Neural progenitor cell (in vitro differentiated cells): ENCODE measurements at regions not wholly inside any gene's neighbourhood (a gene's known extent, or its start where the extent isn't known, plus 50 kb on each side); places are given as distances from the start of the nearest gene placed in this dataset.

Experiments used
- DNase-seq: peaks from one replicate; pipeline ENCODE4 v3.0.0-alpha.2; 2016; ENCODE audit warnings: low spot score
- H2AFZ ChIP-seq: fragments of 200-600 bp; sonication (generic); replicated peaks from 2 replicates; pipeline ENCODE4 v1.6.1; 2016; ENCODE audit warnings: antibody characterized with exemption
- H3F3A ChIP-seq: fragments of 200-600 bp; sonication (generic); 2 replicates; pipeline ENCODE4 v1.6.1; 2016; ENCODE audit warnings: antibody characterized with exemption, low read depth
- H3K27ac ChIP-seq: fragments of 200-600 bp; sonication (generic); 2 replicates; pipeline ENCODE4 v1.5.1; 2016; ENCODE audit warnings: mild to moderate bottlenecking
- H3K27me3 ChIP-seq: fragments of 200-600 bp; sonication (generic); 2 replicates; pipeline ENCODE4 v1.6.1; 2016; ENCODE audit warnings: mild to moderate bottlenecking, moderate library complexity
- H3K36me3 ChIP-seq: fragments of 200-600 bp; sonication (generic); 2 replicates; pipeline ENCODE4 v1.5.1; 2016
- H3K4me1 ChIP-seq: fragments of 200-600 bp; sonication (generic); 2 replicates; pipeline ENCODE4 v1.6.1; 2016; ENCODE audit warnings: mixed run types
- H3K4me2 ChIP-seq: fragments of 200-600 bp; sonication (generic); 2 replicates; pipeline ENCODE4 v1.6.1; 2016
- H3K4me3 ChIP-seq: fragments of 200-600 bp; sonication (generic); 2 replicates; pipeline ENCODE4 v1.5.1; 2016
- H3K79me2 ChIP-seq: fragments of 200-600 bp; sonication (generic); 2 replicates; pipeline ENCODE4 v1.6.1; 2016; ENCODE audit warnings: low read depth
- H3K9ac ChIP-seq: fragments of 200-600 bp; sonication (generic); 2 replicates; pipeline ENCODE4 v1.6.1; 2016
- H3K9me3 ChIP-seq: fragments of 200-600 bp; sonication (generic); 2 replicates; pipeline ENCODE4 v1.5.1; 2016; ENCODE audit warnings: low read depth
- H4K20me1 ChIP-seq: fragments of 200-600 bp; sonication (generic); 2 replicates; pipeline ENCODE4 v1.6.1; 2016; ENCODE audit warnings: low read depth
- H3K27ac Mint-ChIP-seq: 3 replicates; pipeline ENCODE4 v1.8.0; 2021; ENCODE audit warnings: mixed read lengths
- H3K27me3 Mint-ChIP-seq: 2 replicates; pipeline ENCODE4 v1.8.0; 2022; ENCODE audit warnings: low read depth, mild to moderate bottlenecking, inconsistent platforms, moderate library complexity, mixed read lengths; ENCODE audit not compliant: insufficient read depth
- H3K36me3 Mint-ChIP-seq: 3 replicates; pipeline ENCODE4 v1.8.0; 2021; ENCODE audit warnings: mixed read lengths
- H3K4me1 Mint-ChIP-seq: 3 replicates; pipeline ENCODE4 v1.8.0; 2021; ENCODE audit warnings: mixed read lengths
- H3K4me3 Mint-ChIP-seq: 3 replicates; pipeline ENCODE4 v1.8.0; 2021; ENCODE audit warnings: mild to moderate bottlenecking, moderate library complexity, mixed read lengths
- H3K9me3 Mint-ChIP-seq: 3 replicates; pipeline ENCODE4 v1.8.0; 2020; ENCODE audit warnings: mixed read lengths
- EZH2 ChIP-seq: fragments of 200-600 bp; sonication (generic); IDR thresholded peaks from 2 replicates; pipeline ENCODE4 v1.6.1; 2017; ENCODE audit warnings: antibody characterized with exemption, mild to moderate bottlenecking, moderate library complexity
- EZH2phosphoT487 ChIP-seq: fragments of 200-600 bp; sonication (generic); IDR thresholded peaks from 2 replicates; pipeline ENCODE4 v1.6.1; 2017; ENCODE audit warnings: antibody characterized with exemption
- TF ChIP-seq, protein P1 (sequence below): fragments of 200-600 bp; sonication (generic); IDR thresholded peaks from 2 replicates; pipeline ENCODE4 v1.5.1; 2017; ENCODE audit warnings: antibody characterized with exemption, mild to moderate bottlenecking

DNA sequence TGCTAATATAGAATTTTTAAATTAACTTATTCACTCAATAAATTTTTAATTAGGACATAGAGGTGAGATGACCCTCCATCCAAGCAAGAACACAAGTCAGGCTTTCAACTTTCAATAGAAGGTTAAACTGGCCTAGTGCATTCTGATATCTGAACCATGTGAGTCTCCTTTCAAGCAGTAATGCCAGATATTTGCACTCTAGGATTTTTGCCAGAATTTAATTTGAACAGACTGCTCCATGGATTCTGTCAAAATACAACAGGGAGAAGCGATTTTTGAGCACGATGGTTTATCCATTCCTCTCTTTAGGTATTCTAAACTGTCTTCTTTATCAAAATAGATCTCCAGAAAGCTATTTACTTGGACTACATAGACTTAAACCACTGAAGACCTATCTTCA is 72.0 kb upstream of the DCLK2 start:
- H3K4me3 ChIP-seq: no peak overlapping the region
- H3K4me1 Mint-ChIP-seq: peaks cover 23% of the 10 kb centered on the region
- H3F3A ChIP-seq: peaks cover 5% of the 10 kb centered on the region
- no peaks in the 10 kb centered on the region for H3K9me3 Mint-ChIP-seq
- no peak overlapping the region for H3K27ac ChIP-seq
- H3K4me2 ChIP-seq: no peak overlapping the region
- DNase-seq: no peak
- H3K36me3 Mint-ChIP-seq: no peaks in the 10 kb centered on the region
- no peaks in the 10 kb centered on the region for H3K79me2 ChIP-seq
- no peaks in the 10 kb centered on the region for H3K27me3 ChIP-seq
- H3K27me3 Mint-ChIP-seq: peaks cover 2% of the 10 kb centered on the region
- no peaks in the 10 kb centered on the region for H4K20me1 ChIP-seq
- H3K9me3 ChIP-seq: no peaks in the 10 kb centered on the region
- no peak overlapping the region for H2AFZ ChIP-seq
- TF ChIP-seq EZH2phosphoT487: no peak
- no peak for TF ChIP-seq EZH2
- TF ChIP-seq, protein P1, sequence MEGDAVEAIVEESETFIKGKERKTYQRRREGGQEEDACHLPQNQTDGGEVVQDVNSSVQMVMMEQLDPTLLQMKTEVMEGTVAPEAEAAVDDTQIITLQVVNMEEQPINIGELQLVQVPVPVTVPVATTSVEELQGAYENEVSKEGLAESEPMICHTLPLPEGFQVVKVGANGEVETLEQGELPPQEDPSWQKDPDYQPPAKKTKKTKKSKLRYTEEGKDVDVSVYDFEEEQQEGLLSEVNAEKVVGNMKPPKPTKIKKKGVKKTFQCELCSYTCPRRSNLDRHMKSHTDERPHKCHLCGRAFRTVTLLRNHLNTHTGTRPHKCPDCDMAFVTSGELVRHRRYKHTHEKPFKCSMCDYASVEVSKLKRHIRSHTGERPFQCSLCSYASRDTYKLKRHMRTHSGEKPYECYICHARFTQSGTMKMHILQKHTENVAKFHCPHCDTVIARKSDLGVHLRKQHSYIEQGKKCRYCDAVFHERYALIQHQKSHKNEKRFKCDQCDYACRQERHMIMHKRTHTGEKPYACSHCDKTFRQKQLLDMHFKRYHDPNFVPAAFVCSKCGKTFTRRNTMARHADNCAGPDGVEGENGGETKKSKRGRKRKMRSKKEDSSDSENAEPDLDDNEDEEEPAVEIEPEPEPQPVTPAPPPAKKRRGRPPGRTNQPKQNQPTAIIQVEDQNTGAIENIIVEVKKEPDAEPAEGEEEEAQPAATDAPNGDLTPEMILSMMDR: no peak
- no peaks in the 10 kb centered on the region for H3K36me3 ChIP-seq
- no peak overlapping the region for H3K4me3 Mint-ChIP-seq
- H3K27ac Mint-ChIP-seq: no peak overlapping the region
- no peak overlapping the region for H3K9ac ChIP-seq
- H3K4me1 ChIP-seq: peaks cover 12% of the 10 kb centered on the region

DNA sequence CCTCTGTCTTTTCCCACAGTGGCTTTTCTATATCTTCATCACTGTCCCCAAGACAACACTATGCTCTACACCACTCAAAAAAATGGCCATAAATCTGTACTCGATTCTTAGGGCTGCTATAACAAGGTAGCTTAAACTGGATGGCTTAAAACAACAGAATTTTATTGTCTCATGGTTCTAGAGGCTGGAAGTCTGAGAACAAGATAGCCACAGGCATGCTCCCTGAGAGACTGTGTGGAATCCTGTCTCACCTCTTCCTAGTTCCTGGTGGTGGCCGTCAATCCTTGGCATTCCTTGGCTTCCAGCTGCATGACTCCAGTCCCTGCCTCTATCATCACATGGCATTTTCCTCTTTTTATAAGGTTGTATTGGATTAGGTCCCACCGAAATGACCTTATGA is 70.7 kb upstream of the DCLK2 start:
- Histone ChIP-seq H3F3A (peaks cover 5% of the 10 kb centered on the region), H3K4me1 (peaks cover 12% of the 10 kb centered on the region), H3K4me2 (no peak overlapping the region), H3K9me3 (no peaks in the 10 kb centered on the region), H2AFZ (no peak overlapping the region), H3K79me2 (no peaks in the 10 kb centered on the region), H4K20me1 (no peaks in the 10 kb centered on the region), H3K27ac (no peak overlapping the region), H3K27me3 (no peaks in the 10 kb centered on the region), H3K9ac (no peak overlapping the region), H3K36me3 (no peaks in the 10 kb centered on the region), H3K4me3 (no peak overlapping the region)
- Mint-ChIP-seq H3K4me1 (peaks cover 23% of the 10 kb centered on the region), H3K27ac (no peak overlapping the region), H3K36me3 (no peaks in the 10 kb centered on the region), H3K9me3 (no peaks in the 10 kb centered on the region), H3K27me3 (peaks cover 2% of the 10 kb centered on the region), H3K4me3 (no peak overlapping the region)
- DNase-seq: no peak
- TF ChIP-seq EZH2phosphoT487: no peak
- TF ChIP-seq, protein P1: no peak
- no peak for TF ChIP-seq EZH2

GRCh38 chr4:150008546-150008945 is 69.7 kb upstream of the DCLK2 start:
- Mint-ChIP-seq H3K27ac (no peak overlapping the region), H3K4me3 (no peak overlapping the region), H3K9me3 (no peaks in the 10 kb centered on the region), H3K36me3 (no peaks in the 10 kb centered on the region), H3K27me3 (peaks cover 2% of the 10 kb centered on the region), H3K4me1 (peaks cover 18% of the 10 kb centered on the region)
- H4K20me1 ChIP-seq: no peaks in the 10 kb centered on the region
- no peak for DNase-seq
- H3K27me3 ChIP-seq: no peaks in the 10 kb centered on the region
- peaks cover 3% of the 10 kb centered on the region for H3F3A ChIP-seq
- H3K4me2 ChIP-seq: no peak overlapping the region
- no peak overlapping the region for H3K4me3 ChIP-seq
- H3K4me1 ChIP-seq: peaks cover 7% of the 10 kb centered on the region
- no peaks in the 10 kb centered on the region for H3K79me2 ChIP-seq
- H3K36me3 ChIP-seq: no peaks in the 10 kb centered on the region
- no peak overlapping the region for H2AFZ ChIP-seq
- no peak for TF ChIP-seq EZH2
- TF ChIP-seq, protein P1: no peak
- no peak for TF ChIP-seq EZH2phosphoT487
- H3K27ac ChIP-seq: no peak overlapping the region
- H3K9ac ChIP-seq: no peak overlapping the region
- no peaks in the 10 kb centered on the region for H3K9me3 ChIP-seq

DNA sequence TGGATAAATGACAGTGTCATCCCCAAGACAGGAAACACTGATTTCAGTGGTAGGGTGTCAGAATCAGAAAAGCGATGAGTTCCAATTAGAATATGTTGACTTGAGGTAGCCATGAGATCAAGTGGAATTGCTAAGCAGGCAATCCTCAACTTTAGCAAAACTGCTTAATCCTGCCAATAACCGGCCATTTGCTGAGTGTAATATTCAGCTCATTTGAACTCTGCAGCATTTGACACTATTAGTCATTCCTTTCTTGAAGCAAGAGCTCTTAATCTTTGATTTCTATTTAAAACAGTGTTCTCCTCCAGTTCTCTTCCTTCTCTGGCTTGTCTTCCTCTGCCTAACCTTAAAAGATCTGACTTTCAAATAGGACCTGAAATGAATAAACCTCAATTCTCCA is 68.7 kb upstream of the DCLK2 start:
- H3K4me3 Mint-ChIP-seq: no peak overlapping the region
- Histone ChIP-seq H3K9me3 (no peaks in the 10 kb centered on the region), H2AFZ (no peak overlapping the region)

More for the DNA sequence above, 68.7 kb upstream of the DCLK2 start:
- Histone ChIP-seq H3K79me2 (no peaks in the 10 kb centered on the region), H3K27ac (no peak overlapping the region), H3K4me1 (no peaks in the 10 kb centered on the region), H3K4me2 (no peak overlapping the region), H3F3A (no peaks in the 10 kb centered on the region), H3K36me3 (no peaks in the 10 kb centered on the region), H3K9ac (no peak overlapping the region), H3K27me3 (no peaks in the 10 kb centered on the region), H4K20me1 (no peaks in the 10 kb centered on the region), H3K4me3 (no peak overlapping the region)
- Mint-ChIP-seq H3K9me3 (no peaks in the 10 kb centered on the region), H3K36me3 (no peaks in the 10 kb centered on the region), H3K4me1 (peaks cover 11% of the 10 kb centered on the region), H3K27me3 (peaks cover 2% of the 10 kb centered on the region), H3K27ac (no peak overlapping the region)
- TF ChIP-seq EZH2phosphoT487 (no peak), EZH2 (no peak)
- TF ChIP-seq, protein P1: no peak
- no peak for DNase-seq
